CMK (cell line): ENCODE measurements at regions not wholly inside any gene's neighbourhood (a gene's known extent, or its start where the extent isn't known, plus 50 kb on each side); places are given as distances from the start of the nearest gene placed in this dataset.

Experiments used
- DNase-seq: peaks from one replicate; pipeline ENCODE4 v3.0.0-alpha.2; 2010; ENCODE audit warnings: low read depth

GRCh38 chr11:70627219-70627618, 228.9 kb downstream of the CTTN start:
- no peak for DNase-seq

GRCh38 chr11:70628176-70628854, 230.0 kb downstream of the CTTN start:
- DNase-seq, result no peak

GRCh38 chr11:70628855-70629844, 230.8 kb downstream of the CTTN start:
- no peak for DNase-seq

- no peak for DNase-seq
Measured at GRCh38 chr11:70630068-70630467, 231.7 kb downstream of the CTTN start.

GRCh38 chr11:70630816-70631623, 232.7 kb downstream of the CTTN start:
- no peak for DNase-seq

- no peak for DNase-seq
Measured at GRCh38 chr11:70631624-70632047, 233.3 kb downstream of the CTTN start.

- no peak for DNase-seq
Measured at GRCh38 chr11:70633610-70634009, 235.3 kb downstream of the CTTN start.

- no peak for DNase-seq
Measured at GRCh38 chr11:70636659-70637058, 238.3 kb downstream of the CTTN start.

- DNase-seq, result no peak
Measured at GRCh38 chr11:70637186-70637800, 239.0 kb downstream of the CTTN start.

GRCh38 chr11:70637949-70638583, 239.7 kb downstream of the CTTN start:
- no peak for DNase-seq

GRCh38 chr11:70640408-70640807, 242.1 kb downstream of the CTTN start:
- DNase-seq, result no peak

GRCh38 chr11:70641369-70641768, 243.0 kb downstream of the CTTN start:
- peak; percentile 5 for DNase-seq

- no peak for DNase-seq
Measured at GRCh38 chr11:70642266-70642665, 243.9 kb downstream of the CTTN start.

- DNase-seq, result no peak
Measured at GRCh38 chr11:70643642-70644041, 245.3 kb downstream of the CTTN start.

GRCh38 chr11:70644343-70645060, 246.2 kb downstream of the CTTN start:
- no peak for DNase-seq

GRCh38 chr11:70645537-70645936, 247.2 kb downstream of the CTTN start:
- DNase-seq, result no peak

GRCh38 chr11:70646272-70647049, 248.1 kb downstream of the CTTN start:
- no peak for DNase-seq

GRCh38 chr11:70647188-70648166, 249.1 kb downstream of the CTTN start:
- DNase-seq, result no peak
